Transverse colon (tissue), 4 donors: ENCODE measurements at regions not wholly inside any gene's neighbourhood (a gene's known extent, or its start where the extent isn't known, plus 50 kb on each side); places are given as distances from the start of the nearest gene placed in this dataset.

Experiments
- CTCF ChIP-seq, 5 experiments: fragments of 200-600 bp in 3 of 5; fragments of 450-650 bp in 2 of 5; sonication (generic) in 3 of 5; IDR thresholded peaks; 1 replicate in 2 of 5; 2 replicates in 3 of 5; pipeline ENCODE4 v1.5.1; 2016 to 2017; ENCODE audit warnings: antibody characterized with exemption in 5 of 5, inconsistent platforms in 3 of 5, mild to moderate bottlenecking in 2 of 5, moderate library complexity in 1 of 5
- EP300 ChIP-seq: sonication (generic); formaldehyde crosslinking; IDR thresholded peaks from one replicate; pipeline ENCODE4 v1.6.1; 2017; ENCODE audit warnings: antibody characterized with exemption, low read depth
- POLR2A ChIP-seq: fragments of 450-650 bp; IDR thresholded peaks from one replicate; pipeline ENCODE4 v1.6.1; 2016; ENCODE audit warnings: antibody characterized with exemption, mild to moderate bottlenecking, moderate library complexity
- POLR2AphosphoS5 ChIP-seq, 3 donors: sonication (generic); formaldehyde crosslinking; IDR thresholded peaks; one replicate each; pipeline ENCODE4 v1.6.1; 2016; ENCODE audit warnings: antibody characterized with exemption in 3 of 3

- TF ChIP-seq CTCF (IDR thresholded peaks at IDR 0.05) (no peak), POLR2A (no peak), EP300 (no peak), POLR2AphosphoS5 (IDR thresholded peaks at IDR 0.05) (no peak)
These were observed 374.8 kb downstream of the MAFB start for GRCh38 chr20:40314278-40314677.
